ENCODE measurements at regions not wholly inside any gene's neighbourhood (a gene's known extent, or its start where the extent isn't known, plus 50 kb on each side); places are given as distances from the start of the nearest gene placed in this dataset.

DNA sequence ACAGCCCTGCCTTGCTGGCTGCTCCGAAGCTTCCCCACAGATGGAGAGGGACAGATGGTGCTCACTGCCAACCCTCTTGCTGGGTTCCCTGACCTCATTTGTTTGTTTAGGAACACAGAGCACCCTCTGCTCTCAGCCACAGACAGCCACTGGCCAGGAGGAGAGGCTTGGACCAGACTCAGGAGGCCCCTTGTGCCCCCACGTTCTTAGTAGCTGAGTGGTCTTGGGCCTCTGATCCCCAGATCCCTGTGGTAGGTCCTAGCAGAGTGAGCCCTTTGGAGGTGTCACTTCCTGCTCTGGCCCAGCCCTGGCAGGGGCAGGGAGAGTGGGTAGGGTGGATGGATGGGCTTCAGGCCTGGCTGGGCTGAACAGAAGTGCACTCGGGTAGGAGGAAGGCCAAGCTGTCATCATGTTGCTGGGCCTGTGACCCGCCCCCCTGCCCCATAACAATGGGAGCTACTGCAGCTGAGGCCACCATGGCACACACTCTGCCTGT, 84.0 kb downstream of the DHCR7 start:
- TF ChIP-seq POLR2AphosphoS5 (IDR thresholded peaks at IDR 0.05; ENCODE audit: low read depth, low read length) (no peak), PAX5 (IDR thresholded peaks at IDR 0.05; ENCODE audit: insufficient read depth, low read length, severe bottlenecking) (no peak), POLR2A (IDR thresholded peaks at IDR 0.05; ENCODE audit: low read depth, low read length) (no peak), SPI1 (IDR thresholded peaks at IDR 0.05; ENCODE audit: low read depth, low read length) (no peak)

Measured in GM12891 (cell line).